ENCODE measurements at regions not wholly inside any gene's neighbourhood (a gene's known extent, or its start where the extent isn't known, plus 50 kb on each side); places are given as distances from the start of the nearest gene placed in this dataset.

GRCh38 chr7:113010377-113010776 is 76.2 kb downstream of the GPR85 start:
- DNase-seq: no peak
- H3K36me3 ChIP-seq: no peaks in the 10 kb centered on the region
- intact Hi-C loops (cut with DNase I; ENCODE audit: low total_unique reads): no loop called here
- no peaks in the 10 kb centered on the region for H3K4me1 ChIP-seq
- TF ChIP-seq CTCF (IDR thresholded peaks at IDR 0.05): no peak
- H3K27me3 ChIP-seq: no peaks in the 10 kb centered on the region
- H3K9me3 ChIP-seq: peaks cover 0 to 12% (median 0%) of the 10 kb centered on the region in 3 donors
- H3K27ac ChIP-seq: no peak overlapping the region
- no peak overlapping the region for H3K4me3 ChIP-seq

GRCh38 chr7:113008755-113009154 is 77.9 kb downstream of the GPR85 start:
- intact Hi-C loops (cut with DNase I; ENCODE audit: low total_unique reads): no loop called here
- H3K27me3 ChIP-seq: no peaks in the 10 kb centered on the region
- DNase-seq: no peak
- H3K27ac ChIP-seq: no peak overlapping the region
- H3K4me1 ChIP-seq: no peaks in the 10 kb centered on the region
- TF ChIP-seq CTCF (IDR thresholded peaks at IDR 0.05): no peak
- H3K9me3 ChIP-seq: peaks cover 0 to 12% (median 0%) of the 10 kb centered on the region in 3 donors
- no peak overlapping the region for H3K4me3 ChIP-seq
- H3K36me3 ChIP-seq: no peaks in the 10 kb centered on the region

GRCh38 chr7:113004726-113005454 is 81.7 kb downstream of the GPR85 start:
- Histone ChIP-seq H3K4me1 (no peaks in the 10 kb centered on the region), H3K36me3 (no peaks in the 10 kb centered on the region), H3K4me3 (no peak overlapping the region), H3K27ac (no peak overlapping the region), H3K9me3 (peaks cover 0 to 12% (median 0%) of the 10 kb centered on the region in 3 donors), H3K27me3 (no peaks in the 10 kb centered on the region)
- intact Hi-C loops (cut with DNase I; ENCODE audit: low total_unique reads): no loop called here
- no peak for DNase-seq
- no peak for TF ChIP-seq CTCF (IDR thresholded peaks at IDR 0.05)

GRCh38 chr7:113000316-113001020 is 86.2 kb downstream of the GPR85 start:
- no peak overlapping the region for H3K27ac ChIP-seq
- no peaks in the 10 kb centered on the region for H3K36me3 ChIP-seq
- intact Hi-C loops (cut with DNase I; ENCODE audit: low total_unique reads): no loop called here
- DNase-seq: no peak
- peaks cover 0 to 15% (median 0%) of the 10 kb centered on the region in 4 donors for H3K4me1 ChIP-seq
- H3K4me3 ChIP-seq: no peak overlapping the region
- H3K9me3 ChIP-seq: no peaks in the 10 kb centered on the region
- TF ChIP-seq CTCF (IDR thresholded peaks at IDR 0.05): no peak
- no peaks in the 10 kb centered on the region for H3K27me3 ChIP-seq

GRCh38 chr7:112997831-112998230 is 88.8 kb downstream of the GPR85 start:
- no peak overlapping the region for H3K27ac ChIP-seq

More at GRCh38 chr7:112997831-112998230, 88.8 kb downstream of the GPR85 start:
- H3K9me3 ChIP-seq: no peaks in the 10 kb centered on the region
- H3K4me1 ChIP-seq: peaks cover 0 to 24% (median 0%) of the 10 kb centered on the region in 4 donors
- no peak for DNase-seq
- H3K4me3 ChIP-seq: no peak overlapping the region
- no peaks in the 10 kb centered on the region for H3K36me3 ChIP-seq
- no peak for TF ChIP-seq CTCF (IDR thresholded peaks at IDR 0.05)
- no peaks in the 10 kb centered on the region for H3K27me3 ChIP-seq
- intact Hi-C loops (cut with DNase I; ENCODE audit: low total_unique reads): no loop called here
